HG02938 (cell line): ENCODE measurements at regions not wholly inside any gene's neighbourhood (a gene's known extent, or its start where the extent isn't known, plus 50 kb on each side); places are given as distances from the start of the nearest gene placed in this dataset.
A peak's percentile ranks its signal among the peaks of the same experiment; 100 is the strongest.

Experiments
- ATAC-seq: cut with Tn5 transposase; IDR thresholded peaks from one replicate; pipeline ENCODE4 v1.9.1; 2021; ENCODE audit warnings: mild to moderate bottlenecking, moderate library complexity; ENCODE audit not compliant: unreplicated experiment

- ATAC-seq, result no peak
These were observed 739.5 kb downstream of the SOCS6 start for GRCh38 chr18:71028285-71028762.

- no peak for ATAC-seq
These were observed 738.7 kb downstream of the SOCS6 start for GRCh38 chr18:71027531-71027930.

- ATAC-seq, result no peak
These were observed 736.8 kb downstream of the SOCS6 start for GRCh38 chr18:71025505-71026225.

GRCh38 chr18:71022389-71022788 lies 733.5 kb downstream of the SOCS6 start:
- no peak for ATAC-seq

GRCh38 chr18:71021030-71021362 lies 732.2 kb downstream of the SOCS6 start:
- ATAC-seq, result no peak

- ATAC-seq, result no peak
These were observed 731.6 kb downstream of the SOCS6 start for GRCh38 chr18:71020342-71021029.

- ATAC-seq, result no peak
These were observed 730.0 kb downstream of the SOCS6 start for GRCh38 chr18:71018816-71019215.

GRCh38 chr18:71012789-71013188 lies 723.9 kb downstream of the SOCS6 start:
- no peak for ATAC-seq

- ATAC-seq, result peak; percentile 85
These were observed 722.5 kb downstream of the SOCS6 start for GRCh38 chr18:71011389-71011788.

GRCh38 chr18:71008257-71008656 lies 719.4 kb downstream of the SOCS6 start:
- ATAC-seq, result no peak

- no peak for ATAC-seq
These were observed 712.8 kb downstream of the SOCS6 start for GRCh38 chr18:71001597-71001996.

GRCh38 chr18:70998490-70998889 lies 709.6 kb downstream of the SOCS6 start:
- ATAC-seq, result no peak

GRCh38 chr18:70994116-70994515 lies 705.3 kb downstream of the SOCS6 start:
- ATAC-seq, result no peak

- ATAC-seq, result no peak
These were observed 702.7 kb downstream of the SOCS6 start for GRCh38 chr18:70991577-70991976.

GRCh38 chr18:70985948-70986347 lies 697.1 kb downstream of the SOCS6 start:
- ATAC-seq, result no peak

- ATAC-seq, result no peak
These were observed 693.4 kb downstream of the SOCS6 start for GRCh38 chr18:70982292-70982691.

GRCh38 chr18:70981400-70982140 lies 692.7 kb downstream of the SOCS6 start:
- ATAC-seq, result no peak

GRCh38 chr18:70973626-70974025 lies 684.8 kb downstream of the SOCS6 start:
- ATAC-seq, result no peak

GRCh38 chr18:70966419-70966818 lies 677.6 kb downstream of the SOCS6 start:
- ATAC-seq, result no peak

- ATAC-seq, result no peak
These were observed 673.1 kb downstream of the SOCS6 start for GRCh38 chr18:70961939-70962338.

GRCh38 chr18:70956554-70956953 lies 667.7 kb downstream of the SOCS6 start:
- no peak for ATAC-seq

- no peak for ATAC-seq
These were observed 647.3 kb downstream of the SOCS6 start for GRCh38 chr18:70936160-70936559.
